Urothelium cell line (cell line): ENCODE measurements at regions not wholly inside any gene's neighbourhood (a gene's known extent, or its start where the extent isn't known, plus 50 kb on each side); places are given as distances from the start of the nearest gene placed in this dataset.

ENCODE experiments used
- DNase-seq: peaks from one replicate; pipeline ENCODE4 v3.0.0; 2011; ENCODE audit warnings: low spot score, mixed read lengths
- FAIRE-seq: peaks from 2 replicates; lab custom pipeline; 2011; peaks lifted over from hg19 to GRCh38; lab: Jason Lieb, UNC

DNA sequence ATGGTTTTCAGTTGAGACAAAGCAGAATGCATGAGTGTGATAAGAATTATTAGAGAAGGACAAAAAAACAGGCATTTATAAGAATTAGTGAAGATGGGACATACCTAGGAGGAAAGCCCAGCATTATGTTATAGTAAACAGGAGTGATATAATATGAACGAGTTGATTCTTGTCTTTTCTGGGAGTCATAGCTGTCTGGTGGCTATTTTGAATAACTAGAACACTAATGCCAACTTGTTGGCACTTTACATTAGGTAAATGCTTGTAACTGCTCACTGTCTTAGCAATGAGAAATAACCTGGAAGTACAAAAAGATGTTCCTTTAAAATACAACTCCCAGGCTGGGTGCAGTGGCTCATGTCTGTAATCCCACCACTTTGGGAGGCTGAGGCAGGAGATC lies 540.8 kb upstream of the SPHKAP start:
- FAIRE-seq, result no peak

DNA sequence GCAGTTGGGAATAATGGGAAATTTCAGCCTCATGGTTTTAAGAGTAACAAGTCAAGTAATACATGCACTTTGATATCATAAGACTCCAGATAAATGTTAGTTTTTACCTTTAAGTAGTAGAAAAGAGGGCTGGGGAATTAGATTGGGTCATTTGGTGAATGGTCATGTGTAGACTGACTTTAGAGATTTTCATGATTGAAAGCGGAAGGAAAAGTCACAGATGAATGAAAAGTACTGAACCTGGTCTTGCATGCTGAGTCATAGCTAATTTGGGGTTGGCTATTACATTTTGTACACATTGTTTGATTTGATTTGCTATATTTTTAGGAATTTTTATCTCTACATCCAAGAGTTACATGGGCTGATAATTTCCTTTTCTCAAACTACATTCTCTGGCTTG lies 539.4 kb upstream of the SPHKAP start:
- no peak for FAIRE-seq

More for the DNA sequence above, 540.8 kb upstream of the SPHKAP start:
- DNase-seq, result no peak

DNA sequence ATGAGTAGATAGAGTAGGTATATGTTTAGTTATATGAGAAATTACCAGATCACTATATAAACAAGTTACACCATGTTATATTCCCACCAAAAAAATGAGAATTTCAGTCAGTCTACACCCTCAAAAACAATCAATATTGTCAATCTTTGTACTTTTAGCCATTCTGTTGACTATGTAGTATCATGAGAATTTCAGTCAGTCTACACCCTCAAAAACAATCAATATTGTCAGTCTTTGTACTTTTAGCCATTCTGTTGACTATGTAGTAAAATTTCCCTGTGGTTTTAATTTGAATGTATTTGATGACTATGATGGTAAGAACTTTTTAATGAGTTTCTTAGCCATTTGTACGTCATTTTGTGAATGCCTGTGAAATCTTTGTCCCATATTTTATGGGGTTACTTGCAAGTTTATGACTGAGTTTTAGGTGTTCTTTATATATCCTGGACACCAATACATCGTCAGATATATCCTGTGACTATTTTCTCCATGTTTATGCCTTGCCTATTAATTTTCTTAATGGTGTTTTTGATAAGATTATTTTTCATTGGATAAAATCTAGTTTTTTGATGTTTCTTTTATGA lies 528.4 kb upstream of the SPHKAP start:
- no peak for DNase-seq
- no peak for FAIRE-seq

More for the DNA sequence above, 539.4 kb upstream of the SPHKAP start:
- DNase-seq, result no peak

DNA sequence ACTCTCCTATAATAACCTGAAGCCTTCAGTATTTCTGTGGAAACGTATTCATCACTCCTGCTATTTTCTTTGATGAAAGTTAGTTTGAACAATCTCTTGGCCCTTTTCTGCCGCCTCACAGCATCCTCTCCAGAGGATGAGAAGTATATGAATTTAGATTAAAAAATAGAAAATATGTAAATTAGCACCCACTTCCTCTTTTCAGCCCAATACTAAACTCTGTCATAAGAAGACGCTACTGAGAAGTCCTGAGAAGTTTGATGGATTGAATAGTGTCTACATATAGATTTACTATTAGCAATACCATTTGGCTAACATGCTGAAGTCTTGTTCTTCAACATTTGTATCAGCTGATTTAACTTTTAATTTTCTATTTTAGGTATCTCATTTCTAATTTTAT lies 526.4 kb upstream of the SPHKAP start:
- no peak for FAIRE-seq
- no peak for DNase-seq

DNA sequence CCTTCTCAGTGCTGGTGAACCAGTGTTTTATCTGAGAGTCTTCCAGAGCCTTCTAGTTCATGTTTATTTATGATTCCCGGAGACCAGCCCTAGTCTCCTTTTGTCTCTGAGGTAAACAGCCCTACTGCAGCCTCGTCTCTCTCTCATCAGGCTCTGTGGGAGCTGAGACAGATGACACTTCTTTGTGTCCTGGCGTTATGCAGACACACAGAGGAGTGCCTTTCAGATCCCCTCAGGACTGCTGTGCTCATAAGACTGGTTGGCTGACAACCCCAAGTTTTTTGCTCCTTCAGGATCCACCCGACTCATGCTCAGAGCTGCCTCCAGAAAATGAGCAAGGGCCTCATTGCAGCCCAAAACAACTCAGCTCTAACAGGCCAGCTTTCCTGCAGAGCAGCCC lies 523.8 kb upstream of the SPHKAP start:
- DNase-seq (no peak), FAIRE-seq (no peak)

DNA sequence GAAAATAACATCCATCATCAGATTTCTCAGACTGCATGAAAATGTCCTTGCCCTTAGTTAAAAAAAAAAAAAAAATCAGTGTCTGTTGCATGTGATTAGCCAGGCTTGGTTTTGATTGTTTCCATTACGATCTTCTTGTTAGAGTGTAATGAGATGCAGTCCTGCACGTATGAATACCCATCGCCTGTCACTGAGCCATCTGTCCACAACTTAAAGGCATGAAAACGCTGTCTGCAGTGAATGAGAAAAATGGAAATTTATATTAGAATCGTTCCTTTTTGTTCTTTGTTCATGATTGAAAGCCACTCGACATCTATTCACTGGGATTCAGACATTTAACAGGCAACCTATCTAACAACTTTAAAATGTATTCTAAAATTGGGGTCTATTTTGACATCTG lies 521.7 kb upstream of the SPHKAP start:
- FAIRE-seq (no peak), DNase-seq (no peak)

DNA sequence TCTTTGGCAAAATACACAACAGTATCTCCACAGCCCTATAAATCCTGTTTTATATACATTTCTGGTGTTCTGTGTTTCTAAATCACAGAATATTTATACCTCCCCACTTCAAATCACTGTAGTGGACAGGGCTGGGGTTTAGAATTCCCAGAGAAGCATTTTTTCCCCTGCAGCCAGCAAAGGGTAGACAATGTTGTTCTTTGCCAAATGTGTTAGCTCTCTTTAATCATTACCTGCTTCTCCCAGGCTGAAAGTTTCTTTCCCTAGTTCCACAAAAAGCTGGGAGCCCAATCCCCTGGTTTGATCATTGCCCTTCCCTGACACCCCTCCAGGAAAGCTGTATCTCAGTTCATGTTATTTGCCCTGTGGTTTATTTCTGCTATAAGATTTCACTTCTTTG lies 520.0 kb upstream of the SPHKAP start:
- no peak for FAIRE-seq
- no peak for DNase-seq

DNA sequence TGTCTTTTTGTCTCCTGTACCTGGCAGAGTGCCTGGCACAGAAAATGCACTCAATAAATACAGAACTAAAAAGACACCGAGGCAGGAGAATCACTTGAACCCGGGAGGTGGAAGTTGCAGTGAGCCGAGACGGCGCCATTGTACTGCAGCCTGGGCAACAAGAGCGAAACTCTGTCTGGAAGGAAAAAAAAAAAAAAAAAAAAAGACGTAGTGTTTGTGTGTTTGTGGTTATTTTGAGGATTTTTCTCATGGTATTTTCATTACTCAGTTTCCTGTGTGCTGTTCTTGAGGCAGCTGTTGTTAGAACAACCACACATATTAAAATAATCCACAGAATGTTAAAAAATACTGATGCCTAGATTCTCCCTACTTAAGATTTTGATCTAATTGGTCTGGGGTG lies 519.2 kb upstream of the SPHKAP start:
- FAIRE-seq (no peak), DNase-seq (peak; percentile 40)

DNA sequence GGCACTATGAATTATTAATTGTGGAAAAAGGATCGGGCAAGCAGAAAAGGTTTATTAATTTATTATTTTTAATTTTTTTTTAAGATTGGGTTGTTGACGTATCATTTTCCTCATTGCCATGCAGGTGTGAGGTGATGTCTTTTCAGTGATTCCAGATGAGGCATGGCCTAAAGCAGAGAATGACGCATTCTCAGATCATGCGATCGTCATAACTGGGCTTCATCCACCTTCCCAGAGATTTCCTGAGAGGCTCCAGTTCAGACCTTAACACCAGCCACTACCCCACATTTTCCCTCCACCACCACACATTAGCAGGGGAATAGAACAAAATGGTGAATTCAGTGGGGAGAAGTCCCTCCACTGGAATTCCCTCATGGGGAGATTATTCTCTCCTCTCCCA lies 518.4 kb upstream of the SPHKAP start:
- DNase-seq (no peak), FAIRE-seq (no peak)

DNA sequence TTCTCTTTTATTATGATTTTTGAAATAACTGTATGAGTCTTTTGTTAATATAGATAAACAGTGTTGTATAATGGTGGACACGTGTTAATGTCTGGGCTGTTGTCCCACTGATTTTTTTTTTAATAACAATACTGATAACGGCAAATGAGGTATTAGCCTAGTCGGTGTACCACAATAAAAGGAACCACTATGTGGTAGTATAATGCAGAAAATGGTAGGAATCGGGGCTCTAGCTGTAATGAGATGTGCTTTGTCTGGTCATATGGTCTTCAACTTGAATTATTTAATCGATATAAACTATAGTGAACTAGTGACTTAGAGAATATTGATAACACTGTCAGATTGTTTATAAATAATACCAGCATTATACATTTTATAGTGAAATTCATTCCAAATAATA lies 517.9 kb upstream of the SPHKAP start:
- no peak for FAIRE-seq
- DNase-seq, result no peak

DNA sequence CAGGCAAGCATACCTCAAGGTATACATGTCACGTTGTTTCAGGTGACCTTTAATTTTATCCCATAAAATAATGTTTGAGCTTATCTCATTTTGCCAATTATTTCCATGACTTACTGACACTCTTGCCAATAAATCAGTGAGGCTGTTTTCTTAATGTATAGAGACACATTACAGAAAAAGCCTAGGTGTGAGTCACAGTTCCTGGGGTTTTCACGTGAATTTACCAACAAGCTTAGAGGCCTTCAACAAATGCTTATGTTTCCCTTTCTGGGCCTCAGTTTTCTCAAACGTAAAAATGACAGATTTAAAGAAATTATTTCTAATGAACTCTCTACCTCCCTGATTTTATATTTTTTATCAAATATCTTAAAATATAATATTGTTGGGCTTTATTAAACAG lies 517.5 kb upstream of the SPHKAP start:
- DNase-seq (no peak), FAIRE-seq (no peak)

DNA sequence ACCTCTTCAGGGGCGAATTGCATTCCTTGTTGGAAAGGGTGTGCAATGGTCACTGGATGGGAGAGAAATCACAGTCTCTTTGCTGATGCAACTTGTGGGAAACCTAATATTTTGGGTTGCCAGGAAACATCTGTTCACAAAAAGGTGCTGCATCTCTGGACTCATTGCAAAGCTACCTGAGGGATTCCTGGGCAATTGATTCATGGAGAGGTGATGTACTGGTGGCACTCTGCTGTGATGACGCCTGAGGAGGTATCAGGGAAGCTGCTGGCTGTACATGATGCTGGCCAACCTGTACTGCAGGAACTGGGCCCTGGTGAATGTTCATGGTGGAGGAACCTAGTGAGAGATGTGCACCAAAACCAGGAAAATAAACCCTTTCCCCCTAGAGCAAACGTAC lies 516.0 kb upstream of the SPHKAP start:
- FAIRE-seq (no peak), DNase-seq (no peak)

DNA sequence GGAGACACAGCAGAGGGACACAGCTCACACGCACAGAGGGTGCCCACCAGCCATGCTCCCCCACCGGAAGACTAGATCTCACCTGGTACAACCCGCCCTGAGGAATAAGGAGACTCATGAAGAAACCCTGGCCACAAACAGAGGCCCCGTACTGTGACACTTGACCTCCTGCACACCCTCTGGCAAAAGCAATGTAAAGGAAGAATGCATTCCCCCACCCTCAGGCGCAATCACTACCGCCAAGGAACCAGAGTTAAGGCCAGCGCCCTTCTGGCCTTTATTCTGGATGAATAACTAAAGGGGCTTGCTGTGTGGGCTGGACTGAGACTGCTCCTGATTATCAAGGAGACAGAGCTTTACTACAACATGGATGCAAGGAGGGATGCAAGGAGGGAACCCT lies 509.2 kb upstream of the SPHKAP start:
- DNase-seq, result no peak
- FAIRE-seq, result no peak

DNA sequence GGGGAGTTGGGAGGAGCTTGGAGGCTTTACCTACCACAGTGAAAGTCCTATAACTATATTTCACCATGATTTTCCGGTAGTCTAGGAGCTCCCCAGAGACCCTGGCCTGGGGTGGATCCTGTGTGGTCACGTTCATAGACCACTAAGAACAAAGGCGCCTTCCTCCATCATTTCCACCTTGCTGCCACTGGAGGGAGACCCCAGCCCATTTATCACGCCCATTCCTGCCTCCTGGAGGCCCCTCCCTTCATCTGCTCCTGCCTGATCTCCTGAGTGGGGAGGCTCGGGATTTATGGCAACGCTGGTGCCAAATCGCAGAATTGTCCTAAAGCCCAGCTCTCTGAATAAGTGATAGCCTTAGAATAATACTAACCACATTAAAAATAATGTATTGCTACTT lies 507.6 kb upstream of the SPHKAP start:
- DNase-seq (peak; percentile 29), FAIRE-seq (no peak)

DNA sequence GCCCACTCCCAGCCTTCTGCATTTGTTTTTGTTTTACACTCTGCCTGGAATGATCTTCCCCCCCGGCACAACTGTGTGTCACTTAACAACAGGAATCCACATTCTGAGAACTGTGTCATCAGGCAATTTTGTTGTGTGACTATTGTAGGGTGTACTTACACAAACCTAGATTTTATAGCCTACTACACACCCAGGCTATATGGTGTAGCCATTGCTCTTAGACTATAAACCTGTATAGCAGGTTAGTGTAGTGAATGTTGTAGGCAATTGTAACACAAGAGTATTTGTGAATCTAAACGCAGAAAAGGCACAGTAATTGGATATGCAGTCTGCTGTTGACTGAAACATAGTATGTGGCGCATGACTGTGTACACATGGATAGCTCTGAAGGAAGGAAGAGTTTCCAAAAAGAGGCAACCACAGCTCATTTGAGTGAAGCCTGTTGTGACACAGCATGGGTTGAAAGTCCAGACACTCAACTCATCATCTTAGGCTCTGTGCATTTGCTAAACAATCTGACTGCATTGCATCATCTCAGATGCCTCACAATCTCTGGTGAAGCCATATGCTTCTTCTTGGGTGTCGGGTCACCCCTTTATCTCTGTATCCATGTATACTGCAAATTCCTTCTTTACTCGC lies 506.6 kb upstream of the SPHKAP start:
- DNase-seq (no peak), FAIRE-seq (no peak)

DNA sequence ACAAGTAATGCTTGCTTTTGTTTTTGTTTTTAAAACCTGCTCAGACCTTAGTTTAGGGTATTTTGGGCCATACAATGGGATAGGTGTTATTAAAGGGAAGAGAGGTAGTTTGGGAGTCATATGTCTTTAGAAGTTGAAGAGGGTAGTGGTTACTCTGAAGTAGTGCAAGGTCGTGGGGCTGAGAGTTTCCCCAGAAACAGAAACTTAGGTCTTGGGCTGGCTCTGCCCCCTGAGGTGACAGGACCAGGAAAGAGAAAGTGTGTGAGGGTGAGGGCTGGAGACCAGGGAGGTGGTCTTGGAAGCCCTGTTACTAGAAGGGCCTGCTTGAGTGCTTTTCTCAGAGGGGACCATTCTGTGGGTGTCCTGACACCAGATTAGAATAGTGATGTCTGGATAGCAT lies 500.5 kb upstream of the SPHKAP start:
- no peak for DNase-seq
- no peak for FAIRE-seq

DNA sequence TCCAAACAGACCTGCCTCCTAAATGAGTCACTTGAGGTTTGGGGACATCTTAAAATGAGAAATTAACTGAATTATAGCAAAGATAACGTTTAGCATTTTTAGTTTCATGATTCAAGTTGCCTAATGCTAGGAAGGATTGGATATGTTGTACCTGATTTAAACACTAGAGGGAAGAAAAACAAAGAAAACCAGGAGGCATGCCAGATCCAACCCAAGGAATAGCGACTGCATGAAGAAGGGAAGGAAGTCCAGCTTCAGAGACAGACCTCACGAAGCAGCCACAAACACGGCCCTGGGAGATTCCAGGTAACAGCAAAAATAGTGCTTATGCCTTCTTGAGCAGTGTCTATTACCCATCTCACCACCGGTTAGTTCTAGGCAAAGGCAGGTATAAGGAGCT lies 499.9 kb upstream of the SPHKAP start:
- DNase-seq, result peak; percentile 41
- no peak for FAIRE-seq

DNA sequence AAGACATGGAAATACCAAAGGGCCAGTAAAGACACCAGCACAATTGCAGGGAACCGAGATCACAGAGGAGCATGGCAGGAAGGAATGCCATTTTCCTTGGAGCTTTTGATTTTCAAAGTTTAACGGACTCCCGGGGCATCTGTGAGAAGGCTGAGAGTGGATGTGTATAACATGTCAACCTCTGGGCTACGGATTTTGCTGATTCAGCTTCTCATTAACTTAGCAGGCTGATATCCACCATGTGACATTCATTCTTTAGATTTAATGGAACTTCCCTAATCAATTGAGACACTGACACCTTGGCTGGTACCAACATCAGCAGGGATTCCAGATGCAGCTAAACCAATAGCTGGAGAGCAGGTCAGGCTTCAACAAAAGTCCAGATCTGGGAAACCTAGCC lies 496.6 kb upstream of the SPHKAP start:
- FAIRE-seq (no peak), DNase-seq (no peak)

DNA sequence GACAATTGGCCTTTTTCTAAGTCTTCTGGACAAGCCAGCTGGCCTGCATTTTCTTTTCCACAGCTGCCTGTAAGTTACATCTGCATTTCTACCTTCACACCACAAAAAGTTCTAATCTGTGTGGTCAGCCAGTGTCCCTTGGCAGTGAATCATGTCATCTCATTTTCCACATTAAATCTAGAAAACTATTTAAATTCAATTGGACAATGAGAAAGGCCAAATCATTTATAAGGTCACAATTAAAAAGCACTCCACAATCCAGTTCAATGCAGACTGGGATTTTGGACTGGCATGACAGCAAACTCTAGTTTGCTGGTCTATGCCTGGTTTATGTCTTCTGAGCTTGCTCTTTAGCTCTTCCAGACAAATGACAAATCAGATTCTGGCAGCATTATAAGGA lies 494.2 kb upstream of the SPHKAP start:
- no peak for FAIRE-seq
- DNase-seq, result no peak

DNA sequence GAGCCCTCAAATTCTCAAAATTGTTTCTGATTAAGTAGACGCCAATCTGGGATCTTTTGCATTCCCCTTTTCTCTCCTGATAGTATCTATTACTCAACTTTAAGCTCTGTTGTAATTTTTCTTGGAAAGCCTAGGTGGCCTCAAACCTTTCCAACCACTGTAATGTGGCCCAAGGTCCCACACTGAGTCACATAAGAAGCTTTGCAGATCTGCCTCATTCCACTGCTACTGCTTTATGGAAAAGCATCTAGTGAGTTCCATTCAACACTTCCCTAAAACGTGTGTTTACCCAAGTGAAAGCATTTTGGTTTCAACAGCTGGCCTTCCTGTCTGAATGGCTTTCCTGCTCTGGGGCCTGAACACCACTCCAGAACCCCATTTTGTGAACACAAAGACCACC lies 493.6 kb upstream of the SPHKAP start:
- FAIRE-seq, result no peak

DNA sequence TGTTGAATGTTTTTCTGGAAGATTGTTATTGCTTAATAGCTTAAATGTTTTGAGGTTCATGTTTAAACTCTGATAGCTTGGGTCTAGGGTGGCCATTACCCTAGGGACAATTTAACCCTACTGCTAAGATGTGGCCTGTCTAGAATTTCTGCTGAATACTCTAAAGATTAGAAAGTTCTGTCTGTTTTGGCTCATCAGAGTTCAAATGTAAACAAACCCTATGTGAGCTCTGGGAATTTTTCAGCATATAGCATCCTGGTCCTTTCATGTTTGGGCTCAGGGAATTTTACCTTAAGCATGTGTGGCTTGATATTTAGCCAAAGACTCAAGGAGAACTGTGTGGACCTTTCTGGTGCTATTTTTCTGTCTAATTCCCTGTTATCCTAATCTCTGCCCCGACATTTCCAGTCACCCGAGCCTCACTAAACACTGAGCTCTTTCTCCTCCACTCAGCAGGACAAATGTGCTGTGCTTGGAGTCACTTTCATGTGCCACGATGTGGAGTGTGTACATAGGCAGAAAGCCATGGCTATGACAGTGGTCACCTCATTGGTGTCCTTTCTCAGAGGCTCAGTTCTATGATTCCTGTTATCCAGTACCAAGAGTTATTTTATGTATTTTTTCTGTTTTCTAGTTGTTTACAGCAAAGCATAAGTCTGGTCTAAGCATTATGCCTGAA lies 492.5 kb upstream of the SPHKAP start:
- FAIRE-seq (no peak), DNase-seq (no peak)

More for the DNA sequence above, 493.6 kb upstream of the SPHKAP start:
- DNase-seq, result no peak

DNA sequence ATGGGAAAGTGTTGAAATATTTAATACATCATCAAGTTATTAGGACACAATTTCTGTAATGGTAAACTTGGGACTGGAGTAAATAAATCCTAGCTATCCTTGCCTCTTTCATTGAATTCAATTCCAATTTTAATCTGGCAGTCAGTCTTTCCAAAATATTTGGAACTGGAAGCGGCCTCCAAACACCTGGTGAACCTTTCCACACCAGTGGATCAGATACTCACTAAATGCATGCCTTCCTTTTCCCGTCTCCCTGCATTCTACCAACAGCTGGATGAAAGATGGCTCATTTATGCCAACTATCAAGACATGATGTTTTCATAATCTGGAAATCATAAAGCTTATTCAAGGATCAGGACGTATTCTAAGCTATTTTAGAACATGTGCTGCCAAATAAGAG lies 488.2 kb upstream of the SPHKAP start:
- no peak for FAIRE-seq
- no peak for DNase-seq

DNA sequence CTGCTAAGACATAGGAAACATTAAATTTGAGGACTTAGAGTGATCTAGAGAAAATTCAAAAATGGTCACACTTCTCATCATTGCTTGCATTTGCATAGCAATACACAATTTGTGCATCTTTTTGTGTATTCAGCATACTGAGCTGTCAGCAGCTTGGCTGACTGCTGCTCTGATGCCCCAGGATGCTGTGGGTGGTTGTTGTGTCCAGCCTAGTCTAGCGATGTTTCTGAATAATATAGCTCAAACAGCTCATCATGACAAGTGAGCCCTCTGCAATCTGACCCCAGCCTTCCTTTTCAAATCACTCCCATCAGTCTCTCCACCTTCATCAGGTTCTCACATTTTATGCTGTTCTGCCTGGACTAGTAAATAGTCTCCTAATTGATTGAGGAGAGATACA lies 483.7 kb upstream of the SPHKAP start:
- no peak for FAIRE-seq

More for the DNA sequence above, 483.7 kb upstream of the SPHKAP start:
- no peak for DNase-seq
